Activated T-helper 1 cell treated with Interleukin-2 at 50 U/mL for 16 hours (primary cell): ENCODE measurements at regions not wholly inside any gene's neighbourhood (a gene's known extent, or its start where the extent isn't known, plus 50 kb on each side); places are given as distances from the start of the nearest gene placed in this dataset.

ENCODE experiments used
- DNase-seq: peaks from one replicate; pipeline ENCODE4 v3.0.0-alpha.2; 2020; ENCODE audit warnings: low read depth

DNA sequence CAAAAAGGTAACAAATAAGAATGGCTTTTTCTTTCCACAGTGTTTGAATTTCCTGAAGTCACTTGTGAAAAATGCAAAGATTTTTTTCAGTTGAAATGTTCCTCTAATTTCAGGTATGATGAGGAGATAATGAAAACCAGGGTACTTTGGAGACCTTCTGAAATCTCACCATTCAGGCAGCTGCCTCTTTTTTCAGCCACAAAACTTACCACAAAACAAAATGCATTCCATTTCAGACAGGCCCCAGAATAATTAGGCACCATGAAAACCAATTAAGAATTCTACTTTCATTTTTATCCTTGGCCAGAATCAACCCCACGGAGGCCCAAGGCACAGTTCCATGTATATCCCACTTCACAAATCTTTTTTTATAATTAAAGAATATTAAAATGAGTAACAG, 880.3 kb upstream of the ACVR2A start:
- DNase-seq: no peak

DNA sequence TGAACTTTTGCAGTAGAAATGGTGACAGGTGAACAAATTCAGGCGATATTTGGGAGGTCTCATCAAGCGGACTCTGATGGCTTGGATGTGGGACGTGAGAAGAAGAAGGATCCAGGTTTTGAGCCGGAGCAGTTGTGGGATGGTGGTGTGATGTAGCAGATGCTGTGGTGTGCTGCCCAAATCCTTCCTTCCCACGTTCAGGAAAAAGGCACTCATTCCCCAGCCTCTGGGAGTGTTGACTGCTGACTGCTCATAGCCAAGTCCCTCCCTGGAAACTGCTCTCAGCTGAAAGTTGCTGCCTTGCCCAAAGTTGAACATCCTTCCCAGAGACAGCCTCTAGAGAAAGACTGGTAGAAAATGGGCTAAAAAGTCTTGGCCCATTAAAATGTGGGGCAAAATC, 890.3 kb upstream of the ACVR2A start:
- DNase-seq: no peak

DNA sequence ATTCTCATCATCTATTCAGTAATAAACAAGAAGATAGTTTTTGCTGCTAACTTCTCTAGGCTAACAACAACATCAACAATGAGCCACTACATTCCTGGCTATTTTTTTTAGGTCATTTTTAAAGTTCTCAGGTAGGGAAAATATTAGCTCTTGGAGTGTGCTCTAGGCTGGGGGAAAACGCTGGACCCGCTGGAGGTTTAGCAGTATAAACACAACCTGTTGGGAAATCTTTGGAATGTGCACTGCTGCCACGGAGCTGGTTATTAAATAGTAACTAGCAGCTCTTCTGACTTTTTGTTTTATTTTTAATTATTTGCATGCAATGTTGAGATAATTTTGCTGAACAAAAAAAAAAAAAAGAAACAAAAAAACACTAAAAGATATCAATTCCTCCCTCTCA, 892.1 kb upstream of the ACVR2A start:
- DNase-seq: no peak

DNA sequence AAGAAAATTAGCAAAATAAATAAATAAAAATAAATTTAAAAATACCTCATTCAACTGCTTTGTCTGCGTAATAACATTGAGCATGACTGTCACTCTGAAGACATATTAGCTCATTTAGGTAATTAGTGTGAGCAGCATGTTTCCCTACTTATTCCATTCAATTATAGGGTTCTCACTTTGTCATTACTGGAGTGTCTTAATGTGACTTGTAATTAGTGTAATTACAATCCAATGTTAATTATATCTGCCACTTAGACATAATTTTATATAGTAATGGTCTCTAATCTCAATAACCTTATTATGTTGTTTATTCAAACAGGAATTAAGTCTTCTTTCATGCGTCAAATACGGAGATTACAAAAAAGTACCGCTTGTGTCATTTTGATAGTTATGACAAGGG, 893.9 kb upstream of the ACVR2A start:
- DNase-seq: no peak

DNA sequence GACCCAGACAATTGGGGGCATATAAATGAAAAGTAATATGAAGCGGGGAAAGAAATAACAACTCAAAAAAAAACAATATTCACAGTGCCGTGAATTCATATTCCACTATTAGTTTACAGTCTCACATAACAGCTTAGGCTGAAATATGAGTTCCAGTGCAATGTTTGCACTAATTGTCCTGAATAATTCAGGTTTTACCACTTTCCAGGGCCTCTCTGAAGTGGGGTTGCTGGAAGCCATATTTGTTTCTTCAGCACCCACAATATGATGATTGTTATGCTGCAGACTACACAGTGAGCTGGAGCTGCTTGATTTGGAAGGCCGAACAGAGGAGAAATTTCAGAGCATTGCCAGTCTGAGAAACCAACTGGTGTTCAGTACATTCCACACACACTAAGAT, 894.5 kb upstream of the ACVR2A start:
- DNase-seq: no peak

DNA sequence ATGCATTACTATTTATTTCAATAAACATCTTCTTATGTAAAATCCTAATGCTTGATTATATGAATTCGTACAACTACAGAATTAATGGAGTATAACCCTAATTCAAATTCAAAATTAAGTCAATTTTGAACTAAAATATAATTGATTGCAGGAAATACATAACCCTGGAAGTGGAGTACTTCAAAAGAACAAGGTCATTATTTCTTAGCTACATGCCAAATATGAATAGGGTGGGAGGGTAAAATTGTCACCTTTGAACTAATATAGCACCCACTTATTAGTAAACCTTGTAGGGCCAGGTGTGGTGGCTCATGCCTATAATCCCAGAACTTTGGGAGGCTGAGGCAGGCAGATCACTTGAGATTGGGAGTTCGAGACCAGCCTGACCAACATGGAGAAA, 895.4 kb upstream of the ACVR2A start:
- no peak for DNase-seq

DNA sequence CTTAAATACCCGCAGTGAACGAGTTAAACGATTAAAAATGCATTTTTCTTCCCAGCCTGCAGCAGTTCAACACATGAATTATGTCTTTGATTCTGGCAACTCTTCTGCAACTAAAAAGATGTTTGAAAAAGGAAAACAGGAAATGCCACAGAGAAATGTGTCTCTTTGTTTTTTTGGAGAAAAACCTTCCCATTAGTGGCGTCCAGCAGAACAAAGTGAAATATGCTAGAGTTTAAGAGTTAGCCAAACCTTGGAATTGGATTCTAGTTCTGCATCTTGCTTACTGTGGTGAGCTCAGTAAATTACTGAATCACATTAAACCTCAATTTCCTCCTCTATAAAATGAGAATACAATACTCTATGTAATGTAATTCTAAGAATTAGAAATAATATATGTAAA, 900.2 kb upstream of the ACVR2A start:
- no peak for DNase-seq

DNA sequence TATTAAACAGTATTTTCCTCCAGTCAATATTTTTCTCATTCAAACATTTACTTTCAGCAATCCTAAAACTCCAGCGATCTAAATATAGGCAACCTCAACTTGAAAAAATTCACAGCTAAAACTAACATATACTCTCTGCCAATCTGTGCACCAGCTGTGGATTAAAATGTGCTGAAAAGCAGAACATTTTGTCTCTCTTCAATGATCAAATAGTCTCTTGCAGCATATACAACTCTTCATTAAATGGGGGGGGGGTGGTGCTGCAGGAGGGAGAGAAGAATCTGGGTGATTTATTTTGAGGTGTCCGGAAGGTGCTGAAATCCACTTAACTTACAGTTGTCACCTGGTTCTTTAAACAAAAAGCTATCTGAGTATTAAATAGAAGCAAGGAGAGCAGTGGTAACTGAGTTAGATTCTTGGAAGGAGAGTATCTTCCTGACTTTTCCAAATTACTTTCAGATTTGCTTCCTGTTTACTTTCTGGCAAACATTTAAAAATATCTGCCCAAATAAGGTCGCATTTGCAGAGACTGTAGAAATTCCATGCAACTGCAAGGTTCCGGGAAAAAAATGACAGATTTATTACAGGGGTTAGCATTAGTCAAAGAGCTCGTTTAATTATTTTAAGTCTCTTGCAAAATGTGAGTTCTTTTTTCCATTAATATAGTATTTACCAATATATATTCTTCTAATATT, 904.7 kb upstream of the ACVR2A start:
- no peak for DNase-seq

DNA sequence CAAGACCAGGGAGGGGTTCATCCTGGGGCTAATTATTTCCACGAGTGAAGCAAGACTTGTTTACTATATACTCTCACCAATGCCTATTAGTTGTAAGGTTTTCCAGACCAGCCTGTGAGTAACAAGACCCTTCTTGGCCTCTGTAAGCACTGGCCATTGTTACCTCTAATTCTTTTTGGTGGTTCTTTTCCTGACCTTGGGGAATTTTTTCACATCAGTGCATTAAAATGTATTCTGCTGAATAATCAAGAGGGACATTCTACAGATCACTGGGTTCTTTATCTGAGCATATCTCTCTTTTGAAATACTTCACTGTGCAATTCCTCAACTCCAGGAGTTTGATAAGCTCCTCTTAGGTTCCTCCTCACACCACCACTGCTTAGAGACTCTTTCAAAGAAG, 909.9 kb upstream of the ACVR2A start:
- no peak for DNase-seq

DNA sequence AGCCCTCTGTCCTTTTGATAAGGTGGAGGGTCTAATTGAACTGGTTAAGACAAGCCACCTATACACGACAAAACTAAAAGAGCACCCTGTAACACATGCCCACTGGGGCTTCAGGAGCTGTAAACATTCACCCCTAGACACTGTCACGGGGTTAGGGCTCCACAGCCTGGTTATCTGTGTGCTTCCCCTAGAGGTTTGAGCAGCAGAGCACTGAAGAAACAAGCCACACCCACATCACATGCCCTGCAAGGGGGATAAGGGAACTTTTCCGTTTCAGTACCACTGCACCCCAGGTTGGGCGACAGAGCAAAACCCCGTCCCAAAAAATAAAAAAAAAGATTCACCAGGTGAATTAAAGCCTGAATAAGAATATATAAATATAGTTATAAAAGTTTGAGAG, 913.7 kb upstream of the ACVR2A start:
- no peak for DNase-seq

DNA sequence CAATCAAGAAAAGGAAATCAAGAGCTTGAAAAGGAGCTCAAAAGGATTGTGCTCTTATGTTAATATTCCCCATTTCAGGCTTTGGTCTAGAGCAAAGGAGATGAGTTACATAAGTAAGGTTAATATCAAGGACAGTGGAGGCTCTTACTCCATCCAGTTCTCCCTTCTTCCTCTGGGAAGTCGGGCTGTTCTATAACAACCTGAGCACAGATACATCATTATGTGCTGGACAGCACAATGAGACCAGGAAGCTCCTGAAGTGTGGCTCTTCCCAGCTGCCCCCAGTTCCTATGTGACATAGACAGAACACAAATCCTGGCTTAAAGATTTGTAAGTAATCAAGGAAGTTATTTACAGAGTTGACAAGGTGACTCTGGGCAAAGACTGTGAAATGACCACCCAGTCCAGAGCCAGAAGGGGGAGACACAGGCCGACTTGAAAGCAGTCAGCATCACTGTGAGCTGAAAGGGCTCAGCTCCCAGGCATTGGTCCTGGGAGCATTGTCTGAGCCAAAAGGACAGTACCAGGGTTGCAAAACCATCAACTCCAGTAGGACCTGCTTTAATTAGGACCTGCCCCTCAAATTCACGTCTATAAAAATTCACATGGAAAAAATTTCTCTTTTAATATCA, 917.6 kb upstream of the ACVR2A start:
- no peak for DNase-seq

DNA sequence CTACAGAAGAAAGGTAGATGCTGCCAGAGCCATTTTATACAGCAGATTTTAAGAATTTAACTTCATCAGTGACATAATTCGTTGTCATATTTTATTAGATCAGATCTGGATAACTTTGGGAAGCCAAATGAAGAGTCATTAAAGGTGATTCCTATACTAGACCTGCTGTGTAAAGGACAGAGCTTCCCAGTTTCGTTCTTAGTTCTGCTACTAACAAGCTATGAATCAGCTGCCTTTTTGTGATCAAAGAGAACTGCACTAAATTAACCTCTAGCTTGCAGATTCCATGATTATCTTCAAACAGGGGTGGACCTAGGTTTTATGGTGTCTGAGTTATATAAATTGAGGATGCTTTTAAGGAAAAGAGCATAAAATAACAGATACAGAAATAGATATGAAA, 926.5 kb upstream of the ACVR2A start:
- no peak for DNase-seq

DNA sequence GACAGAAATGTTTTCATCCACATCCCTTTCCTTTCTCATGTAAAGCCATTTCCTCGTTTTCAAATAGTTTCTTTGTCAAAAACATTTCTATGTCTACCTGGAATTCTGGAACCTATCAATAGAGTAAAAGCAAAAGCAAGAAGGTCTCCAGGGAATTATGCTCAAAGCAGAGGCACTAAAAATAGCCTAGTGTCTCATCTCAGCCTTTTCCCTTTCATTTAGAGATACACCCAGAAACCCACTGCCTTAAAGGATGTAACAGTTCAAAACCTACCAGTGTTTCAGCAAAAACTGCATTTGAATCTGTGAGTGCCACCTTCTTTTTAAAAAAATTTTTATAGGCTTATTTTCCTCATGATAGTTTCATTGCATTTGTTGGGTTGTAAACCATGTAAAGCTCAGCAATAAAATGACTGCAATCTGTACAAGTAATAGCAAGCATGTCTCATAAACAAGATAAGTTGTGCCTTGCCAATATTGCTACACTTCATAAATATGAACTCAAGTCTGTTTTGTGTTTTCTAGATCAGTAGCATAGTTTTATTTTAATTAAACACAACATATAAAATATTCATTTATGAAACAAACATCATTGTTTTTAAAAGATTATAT, 927.3 kb upstream of the ACVR2A start:
- DNase-seq: no peak

DNA sequence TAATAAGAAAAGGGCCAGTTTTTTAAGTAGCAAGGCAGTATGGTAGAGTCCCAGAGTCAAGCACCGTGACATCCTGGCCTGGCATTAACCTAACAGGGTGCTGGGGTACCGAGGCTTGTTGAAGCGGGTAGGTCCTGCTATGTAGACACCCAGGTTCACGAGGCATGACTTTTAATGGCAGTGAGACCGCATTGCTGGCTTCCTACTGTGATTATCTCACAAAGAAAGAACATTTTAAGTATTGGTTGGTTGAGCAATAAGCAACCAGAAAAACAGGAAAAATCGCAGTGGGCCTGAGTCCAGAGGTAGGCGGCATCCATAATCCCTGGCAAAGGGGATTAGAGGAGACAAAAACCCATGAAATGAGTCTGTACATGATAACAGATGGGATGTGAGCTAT, 927.9 kb upstream of the ACVR2A start:
- no peak for DNase-seq

DNA sequence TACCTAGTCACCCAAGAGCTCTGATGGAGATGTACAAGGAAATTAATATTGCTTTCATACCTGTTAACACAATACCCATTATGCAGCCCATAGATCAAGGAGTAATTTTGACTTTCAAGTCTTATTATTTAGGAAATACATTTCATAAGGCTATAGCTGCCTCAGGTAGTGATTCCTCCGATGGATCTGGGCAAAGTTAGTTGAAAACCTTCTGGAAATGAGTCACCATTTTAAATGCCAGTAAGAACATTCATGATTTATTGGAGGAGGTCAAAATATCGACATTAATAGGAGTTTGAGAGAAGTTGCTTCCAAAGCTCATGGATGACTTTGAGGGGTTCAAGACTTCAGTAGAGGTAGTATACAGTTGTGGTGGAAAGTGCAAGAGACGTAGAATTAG, 931.4 kb upstream of the ACVR2A start:
- DNase-seq: no peak

DNA sequence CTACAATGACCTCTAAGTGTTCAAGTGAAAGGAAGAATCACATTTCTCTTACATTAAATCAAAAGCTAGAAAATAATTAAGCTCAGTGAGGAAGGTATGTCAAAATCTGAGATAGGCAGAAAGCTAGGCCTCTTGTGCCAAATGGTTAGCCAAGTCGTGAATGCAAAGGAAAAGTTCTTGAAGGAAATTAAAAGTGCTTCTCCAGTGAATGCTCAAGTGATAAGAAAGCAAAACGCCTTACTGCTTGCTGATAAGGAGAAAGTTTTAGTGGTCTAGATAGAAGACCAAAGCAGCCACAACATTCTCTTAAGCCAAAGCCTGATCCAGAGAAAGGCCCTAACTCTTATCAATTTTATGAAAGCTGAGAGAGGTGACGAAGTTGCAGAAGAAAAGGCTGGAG, 932.3 kb upstream of the ACVR2A start:
- DNase-seq: no peak

DNA sequence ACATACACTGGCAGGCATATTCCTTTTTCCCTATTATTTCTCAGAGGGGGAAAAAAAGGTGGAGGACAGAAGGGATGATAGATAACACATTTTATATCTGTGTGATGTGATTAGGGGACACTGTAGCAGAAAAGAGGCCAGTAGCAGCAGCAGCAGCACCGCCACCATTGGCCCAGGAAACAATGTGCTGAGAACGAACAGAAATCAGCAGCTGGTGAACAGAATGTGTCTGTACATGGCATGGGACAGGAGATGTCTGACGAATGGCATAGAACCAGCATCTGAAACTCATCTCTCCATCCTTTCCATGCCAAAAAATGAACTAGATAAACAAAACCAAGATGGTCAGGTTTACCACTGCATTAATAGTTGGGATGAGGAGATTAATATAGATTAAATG, 936.1 kb upstream of the ACVR2A start:
- no peak for DNase-seq

DNA sequence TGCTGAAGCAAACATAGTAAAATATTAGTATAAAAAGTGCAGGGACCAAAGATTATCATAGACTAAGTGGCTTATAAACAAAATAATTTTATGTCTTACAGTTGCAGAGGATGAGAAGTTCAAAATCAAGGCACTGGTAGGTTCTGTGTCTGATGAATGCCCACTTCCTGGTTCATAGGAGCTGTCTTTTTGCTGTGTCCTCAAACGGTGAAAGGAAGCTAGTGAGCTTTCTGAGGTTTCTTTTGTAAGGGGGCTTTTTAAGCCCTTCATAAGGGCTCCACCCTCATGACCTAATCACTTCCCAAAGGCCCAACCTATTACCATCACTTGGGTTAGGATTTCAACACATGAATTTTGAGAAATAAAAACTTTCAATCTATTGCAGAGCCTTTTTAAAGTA, 946.7 kb upstream of the ACVR2A start:
- DNase-seq: no peak

DNA sequence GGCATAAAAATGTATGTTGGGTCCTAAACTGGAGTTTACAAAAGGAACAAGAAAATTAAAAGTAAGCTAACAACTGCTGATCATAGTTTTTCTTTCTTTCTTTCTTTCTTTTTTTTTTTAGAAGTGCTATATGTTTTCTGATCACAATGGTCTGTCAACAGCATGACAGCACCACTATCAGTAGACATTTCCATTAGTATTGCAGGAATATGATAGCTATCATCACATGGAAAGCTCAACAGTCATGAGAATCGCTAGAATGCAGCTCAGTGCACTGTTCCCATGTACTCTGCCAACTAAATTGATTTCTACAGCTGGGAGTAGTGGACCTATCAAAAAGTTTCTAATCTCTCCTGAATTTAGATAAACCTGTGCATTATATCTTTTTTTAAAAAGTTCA, 950.3 kb upstream of the ACVR2A start:
- DNase-seq: no peak

DNA sequence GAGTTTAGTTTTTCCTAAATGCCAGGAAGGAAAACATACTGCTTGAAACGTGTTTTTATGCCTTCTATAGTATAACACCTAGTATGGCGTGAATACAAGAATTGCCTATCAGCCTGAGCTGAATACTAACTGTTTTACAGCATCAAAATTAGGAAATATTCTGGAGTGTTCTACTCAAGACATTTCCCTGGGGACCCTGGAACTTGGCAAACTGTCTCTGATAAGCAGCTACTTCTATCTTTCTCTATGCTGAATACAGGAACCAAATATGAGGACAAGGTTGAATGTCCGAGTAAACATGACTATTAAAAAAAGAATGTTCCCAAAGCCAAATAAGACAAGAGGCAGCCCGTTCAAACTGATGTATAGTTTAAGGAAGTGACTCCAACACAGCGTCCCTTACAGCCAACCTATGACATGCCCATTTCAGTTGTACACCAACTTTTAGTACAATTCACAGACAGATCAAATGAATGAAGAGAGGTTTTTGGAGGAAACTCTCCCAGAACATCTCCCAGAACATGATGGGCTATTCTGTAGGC, 951.3 kb upstream of the ACVR2A start:
- no peak for DNase-seq

DNA sequence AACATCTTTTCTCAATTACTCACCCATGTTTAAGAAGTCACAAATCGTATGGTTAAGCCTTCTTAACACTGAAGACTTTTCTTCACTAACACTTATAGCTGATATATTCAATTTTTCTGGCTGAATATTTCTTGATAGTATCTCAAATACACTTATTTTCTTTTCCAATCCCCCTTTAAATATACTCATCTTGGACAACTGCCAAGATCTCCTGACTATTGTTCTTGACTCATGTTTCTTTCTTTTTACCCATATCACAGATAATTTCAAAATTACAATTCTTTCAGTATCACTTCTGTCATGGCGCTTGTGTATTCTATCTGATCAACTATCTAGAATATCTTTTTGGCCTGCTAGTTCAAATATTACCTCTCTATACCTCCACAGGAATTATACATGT, 954.3 kb upstream of the ACVR2A start:
- DNase-seq: no peak

DNA sequence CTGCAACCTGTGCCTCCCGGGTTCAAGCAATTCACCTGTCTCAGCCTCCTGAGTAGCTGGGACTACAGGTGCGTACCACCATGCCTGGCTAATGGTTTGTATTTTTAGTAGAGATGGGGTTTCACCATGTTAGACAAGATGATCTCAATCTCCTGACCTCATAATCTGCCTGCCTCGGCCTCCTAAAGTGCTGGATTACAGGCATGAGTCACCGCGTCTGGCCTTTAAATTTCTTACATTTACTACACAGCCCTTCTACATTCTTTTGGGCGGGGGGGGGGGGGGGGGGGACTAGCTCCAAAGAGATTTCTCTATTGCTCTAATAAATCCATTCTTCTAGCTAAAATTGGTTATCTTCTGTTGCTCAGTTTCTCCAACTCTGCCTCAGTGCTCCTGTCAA, 964.9 kb upstream of the ACVR2A start:
- no peak for DNase-seq

DNA sequence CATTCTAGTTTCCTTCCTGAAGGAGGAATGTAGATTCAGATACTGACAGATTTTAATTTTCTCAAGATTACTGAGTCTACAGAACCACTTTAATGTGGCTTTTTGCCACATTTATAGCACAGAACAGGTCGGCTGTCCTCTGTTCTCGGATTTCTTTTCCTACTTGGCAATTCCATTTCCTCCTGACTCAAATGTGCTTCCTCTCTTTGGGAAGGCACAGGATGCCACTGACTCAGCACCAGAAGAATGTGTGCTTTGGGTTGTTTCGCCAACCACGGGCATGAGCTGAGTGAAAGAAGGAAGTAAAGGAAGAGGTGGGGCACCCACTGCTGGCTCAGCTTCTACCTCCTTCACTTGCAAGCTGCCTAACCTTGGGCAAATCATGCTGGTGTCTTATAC, 970.6 kb upstream of the ACVR2A start:
- no peak for DNase-seq
